Retinal pigment epithelial cell (primary cell): ENCODE measurements at regions not wholly inside any gene's neighbourhood (a gene's known extent, or its start where the extent isn't known, plus 50 kb on each side); places are given as distances from the start of the nearest gene placed in this dataset.

ENCODE experiments used
- DNase-seq: peaks from one replicate; pipeline ENCODE4 v3.0.0-alpha.2; 2010; ENCODE audit warnings: low read depth
- H3K4me3 ChIP-seq: 2 replicates; pipeline ENCODE4 v1.5.1; 2011; ENCODE audit warnings: mild to moderate bottlenecking, low read length, control low read depth, moderate library complexity
- TF ChIP-seq, protein P1 (sequence below): conservative IDR thresholded peaks from 2 replicates; pipeline ENCODE4 v1.5.1; 2011; ENCODE audit warnings: low read depth, low read length, control low read depth, inconsistent platforms

DNA sequence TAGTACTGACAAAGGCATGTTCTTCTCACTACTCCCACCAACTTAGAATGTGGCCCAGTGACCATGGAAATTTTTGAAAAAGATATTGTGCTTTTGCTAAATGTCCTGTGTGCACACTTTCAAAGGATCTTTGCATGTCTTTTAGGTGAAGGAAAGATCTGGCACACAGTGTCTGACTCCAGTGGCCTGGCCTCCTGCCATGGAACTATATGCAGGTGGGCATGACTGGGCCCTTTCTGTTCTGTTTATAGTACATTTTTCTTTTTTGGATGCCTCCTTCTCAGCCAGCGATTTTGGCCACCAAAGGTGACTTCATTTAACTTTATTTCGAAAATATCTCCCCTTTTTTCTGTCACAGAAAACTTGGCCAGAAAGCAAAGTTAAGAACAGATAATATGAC, 999.7 kb upstream of the PIK3C3 start:
- DNase-seq: no peak
- H3K4me3 ChIP-seq: no peak overlapping the region
- TF ChIP-seq, protein P1, sequence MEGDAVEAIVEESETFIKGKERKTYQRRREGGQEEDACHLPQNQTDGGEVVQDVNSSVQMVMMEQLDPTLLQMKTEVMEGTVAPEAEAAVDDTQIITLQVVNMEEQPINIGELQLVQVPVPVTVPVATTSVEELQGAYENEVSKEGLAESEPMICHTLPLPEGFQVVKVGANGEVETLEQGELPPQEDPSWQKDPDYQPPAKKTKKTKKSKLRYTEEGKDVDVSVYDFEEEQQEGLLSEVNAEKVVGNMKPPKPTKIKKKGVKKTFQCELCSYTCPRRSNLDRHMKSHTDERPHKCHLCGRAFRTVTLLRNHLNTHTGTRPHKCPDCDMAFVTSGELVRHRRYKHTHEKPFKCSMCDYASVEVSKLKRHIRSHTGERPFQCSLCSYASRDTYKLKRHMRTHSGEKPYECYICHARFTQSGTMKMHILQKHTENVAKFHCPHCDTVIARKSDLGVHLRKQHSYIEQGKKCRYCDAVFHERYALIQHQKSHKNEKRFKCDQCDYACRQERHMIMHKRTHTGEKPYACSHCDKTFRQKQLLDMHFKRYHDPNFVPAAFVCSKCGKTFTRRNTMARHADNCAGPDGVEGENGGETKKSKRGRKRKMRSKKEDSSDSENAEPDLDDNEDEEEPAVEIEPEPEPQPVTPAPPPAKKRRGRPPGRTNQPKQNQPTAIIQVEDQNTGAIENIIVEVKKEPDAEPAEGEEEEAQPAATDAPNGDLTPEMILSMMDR: no peak

DNA sequence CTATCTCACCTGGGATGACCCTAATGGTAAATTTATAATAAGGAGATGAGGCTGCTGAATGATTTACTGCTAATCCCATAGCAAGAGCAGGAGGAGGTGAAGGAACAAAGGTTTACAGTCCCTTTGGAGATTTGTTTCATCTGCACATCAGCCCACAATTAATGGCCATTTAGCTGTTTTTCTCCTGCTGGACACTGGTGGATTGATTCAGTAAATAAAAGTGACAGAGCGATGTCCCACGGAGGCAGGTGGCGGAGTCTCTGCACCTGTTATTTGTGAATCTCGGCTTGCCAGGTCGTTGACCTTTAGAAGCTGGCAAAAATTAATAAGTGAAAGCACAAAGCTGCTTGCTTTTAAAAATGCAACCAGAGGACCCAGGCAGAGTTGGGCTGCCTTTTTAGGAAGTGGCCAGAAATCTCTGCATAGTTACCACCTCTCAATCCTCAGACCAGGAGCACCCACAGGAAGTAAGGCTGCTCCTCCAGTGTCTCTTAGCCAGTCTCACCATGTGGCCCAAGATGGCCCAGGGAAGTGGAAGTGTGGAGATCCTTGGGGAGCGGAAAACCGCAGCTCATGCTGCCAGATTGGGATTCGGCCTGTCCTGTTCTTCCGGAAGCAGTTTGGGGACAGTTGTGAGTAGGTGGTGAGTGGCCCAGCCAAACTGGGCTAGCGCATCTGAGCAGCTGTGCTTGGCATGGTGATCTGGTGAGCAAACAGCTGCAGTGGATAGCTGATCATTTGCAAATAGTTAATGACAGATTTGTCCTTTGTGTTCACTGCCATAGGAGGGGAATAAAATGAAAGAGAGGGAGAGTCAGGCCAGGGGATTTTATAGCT, 1005.7 kb upstream of the PIK3C3 start:
- no peak overlapping the region for H3K4me3 ChIP-seq
- DNase-seq: no peak

DNA sequence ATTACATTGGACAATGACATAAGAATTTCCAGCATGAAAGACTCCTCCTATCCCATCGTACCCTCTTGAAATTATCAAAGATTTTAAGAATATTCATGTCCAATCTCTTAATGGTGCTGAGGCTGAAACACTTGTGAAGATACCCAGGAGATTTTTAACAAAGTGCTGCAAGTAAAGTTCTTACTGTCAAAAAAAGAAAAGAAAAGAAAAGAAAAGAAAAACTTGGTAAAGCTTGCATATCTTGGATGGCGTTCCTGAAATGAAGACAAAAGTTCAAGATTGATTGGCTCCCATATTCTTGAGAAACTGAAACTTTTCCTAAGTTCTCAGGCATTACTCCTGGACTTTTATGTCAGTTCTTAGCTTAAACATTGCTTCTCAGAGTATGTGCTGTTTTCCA, 1010.5 kb upstream of the PIK3C3 start:
- DNase-seq: no peak
- no peak overlapping the region for H3K4me3 ChIP-seq
- TF ChIP-seq, protein P1: no peak

More for the DNA sequence above, 1005.7 kb upstream of the PIK3C3 start:
- TF ChIP-seq, protein P1: no peak

- DNase-seq: no peak
- TF ChIP-seq, protein P1: no peak
- no peak overlapping the region for H3K4me3 ChIP-seq
Observed at GRCh38 chr18:40939656-40940515, 1015.1 kb upstream of the PIK3C3 start.

- no peak for DNase-seq
- TF ChIP-seq, protein P1: no peak
- no peak overlapping the region for H3K4me3 ChIP-seq
Observed at GRCh38 chr18:40938615-40939014, 1016.4 kb upstream of the PIK3C3 start.

DNA sequence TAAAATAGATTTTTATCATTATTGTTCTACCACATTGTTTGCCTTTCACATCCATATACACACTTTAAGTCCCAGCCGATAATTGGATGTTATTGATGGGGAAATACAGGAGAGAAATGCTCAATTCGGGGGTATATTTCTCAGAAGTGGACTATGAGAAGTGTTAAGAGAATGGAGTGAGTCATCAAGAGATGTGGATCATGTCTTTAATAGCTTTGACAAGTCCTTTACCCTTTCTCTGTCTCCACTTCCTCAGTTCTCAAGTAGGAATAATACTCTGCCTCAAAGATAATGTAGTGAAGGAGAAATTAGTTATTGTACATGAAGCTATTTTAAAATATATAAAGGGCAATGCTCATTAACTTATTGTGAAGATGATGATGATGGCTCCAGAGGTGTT, 1017.6 kb upstream of the PIK3C3 start:
- H3K4me3 ChIP-seq: no peak overlapping the region
- TF ChIP-seq, protein P1: no peak
- DNase-seq: no peak
